HG02610 (cell line): ENCODE measurements at regions not wholly inside any gene's neighbourhood (a gene's known extent, or its start where the extent isn't known, plus 50 kb on each side); places are given as distances from the start of the nearest gene placed in this dataset.
A peak's percentile ranks its signal among the peaks of the same experiment; 100 is the strongest.

Source experiments
- ATAC-seq: cut with Tn5 transposase; IDR thresholded peaks from one replicate; pipeline ENCODE4 v1.9.1; 2021; ENCODE audit warnings: mild to moderate bottlenecking, moderate library complexity; ENCODE audit not compliant: unreplicated experiment

DNA sequence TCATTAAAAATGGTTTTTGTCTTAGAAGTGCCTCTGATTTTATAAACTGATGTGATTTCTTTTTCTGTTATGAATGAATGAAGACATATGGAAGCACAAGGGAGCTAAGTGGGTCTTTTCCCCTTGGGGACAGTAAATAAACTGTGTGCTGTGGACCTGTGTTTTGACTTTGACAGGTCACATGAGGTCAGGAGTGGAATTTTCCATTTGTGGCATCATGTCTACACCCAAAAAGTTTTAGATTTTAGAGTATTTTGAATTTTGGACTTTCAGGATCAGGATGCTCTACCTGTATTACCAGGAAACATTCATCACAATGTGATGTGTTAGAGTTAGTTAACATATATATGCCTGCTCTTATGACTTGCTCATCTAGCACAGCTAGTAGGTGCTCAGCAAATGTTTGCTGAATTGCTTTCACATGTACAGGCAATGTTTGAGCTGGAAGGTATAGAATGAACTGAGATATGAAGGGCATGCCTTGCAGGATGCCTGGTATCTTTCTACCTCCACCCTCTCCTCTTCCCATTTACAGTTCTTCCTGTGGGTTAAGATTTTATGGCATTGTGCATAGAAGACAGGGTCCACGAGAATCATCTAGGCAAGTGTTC is 73.2 kb upstream of the NR3C1 start:
- ATAC-seq, result no peak

DNA sequence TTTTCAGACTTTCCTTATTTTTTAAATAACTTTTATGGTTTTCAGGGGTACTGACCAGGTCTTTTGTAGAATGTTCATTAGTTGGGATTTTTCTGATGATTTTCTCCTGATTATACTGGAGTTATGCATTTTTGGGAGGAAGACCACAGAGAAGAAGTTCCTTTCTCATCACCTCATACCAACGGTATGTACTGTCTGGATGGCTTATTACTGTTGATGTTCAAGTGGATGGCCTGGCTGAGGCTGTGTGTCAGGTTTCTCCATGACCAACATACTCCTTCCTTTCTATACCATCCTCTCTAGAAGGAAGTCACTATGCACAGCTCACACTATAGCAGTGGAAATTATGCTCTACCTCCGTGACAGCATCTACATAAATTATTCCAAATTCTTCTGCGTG is 71.1 kb upstream of the NR3C1 start:
- no peak for ATAC-seq

DNA sequence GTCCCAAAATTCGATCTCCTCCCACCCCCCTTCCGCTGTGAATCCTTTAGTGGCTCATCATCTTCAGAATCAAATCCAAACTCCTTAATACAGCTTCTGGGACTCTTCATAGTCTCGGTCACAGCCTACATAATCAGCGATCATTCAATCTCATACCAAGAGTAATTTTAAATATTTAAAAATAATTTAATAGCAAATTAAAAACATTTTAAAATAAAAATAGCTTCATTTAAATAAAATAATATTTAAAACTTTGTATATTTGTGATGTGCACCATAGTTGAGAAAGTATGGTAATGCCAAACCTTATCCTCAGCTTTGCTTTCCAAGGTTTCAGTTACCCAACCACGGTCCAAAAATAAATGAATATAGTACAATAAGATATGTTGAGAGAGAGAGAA is 70.0 kb upstream of the NR3C1 start:
- ATAC-seq, result no peak

DNA sequence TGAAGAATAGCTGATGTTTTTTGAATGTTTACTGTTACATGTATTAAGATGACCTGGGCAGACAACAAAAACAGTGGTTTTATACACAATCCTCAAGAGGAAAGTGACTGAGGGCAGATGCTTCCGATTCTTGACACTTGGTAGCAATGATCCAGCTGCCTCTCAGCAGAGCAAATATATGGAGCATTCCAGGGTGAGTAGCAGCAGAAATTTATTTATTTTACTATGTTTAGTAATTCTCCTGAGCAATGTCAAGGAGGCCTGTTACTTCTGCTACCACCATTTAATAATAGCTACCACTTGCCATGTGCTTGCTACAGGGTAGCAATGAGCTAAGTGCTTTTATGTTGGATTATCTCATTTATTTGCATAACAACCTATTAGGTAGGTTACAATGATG is 69.1 kb upstream of the NR3C1 start:
- ATAC-seq, result no peak

DNA sequence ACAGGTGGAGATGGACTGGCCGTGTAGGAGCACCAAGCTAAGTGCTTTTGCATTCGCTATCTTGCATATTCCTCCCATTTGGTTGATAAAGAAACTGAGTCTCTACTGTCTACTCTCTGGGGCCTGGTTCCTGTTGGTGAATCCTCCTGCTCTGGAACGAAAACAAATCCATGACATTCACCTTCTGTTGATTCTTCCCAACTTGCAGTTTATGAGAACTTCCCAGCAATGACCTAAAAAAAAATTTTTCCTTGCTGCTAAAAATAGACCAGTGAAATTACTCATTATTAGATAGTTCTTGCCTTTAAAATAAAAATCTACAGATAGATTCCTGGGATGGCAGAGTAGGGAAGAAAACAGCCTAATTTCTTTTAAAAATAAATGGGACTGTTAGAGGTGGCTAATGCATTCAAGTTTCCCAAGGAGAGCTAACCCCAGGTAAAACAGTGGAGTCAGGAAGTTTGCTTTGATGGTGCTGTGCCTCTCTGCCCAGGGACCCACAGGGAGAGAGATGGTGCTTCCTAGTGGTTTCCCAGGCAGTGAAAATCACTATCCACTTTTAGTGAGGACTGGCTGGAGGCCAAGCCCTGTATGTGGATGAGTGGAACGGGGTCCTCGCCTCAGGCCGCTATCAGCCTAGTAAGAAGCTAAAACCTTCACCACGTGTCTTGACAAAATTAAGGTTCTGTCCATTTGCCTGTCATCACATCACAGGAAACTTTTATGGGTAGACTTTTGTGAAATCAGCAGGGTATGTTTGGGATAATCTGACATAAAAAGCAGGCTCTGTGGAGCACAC is 68.4 kb upstream of the NR3C1 start:
- ATAC-seq, result no peak

DNA sequence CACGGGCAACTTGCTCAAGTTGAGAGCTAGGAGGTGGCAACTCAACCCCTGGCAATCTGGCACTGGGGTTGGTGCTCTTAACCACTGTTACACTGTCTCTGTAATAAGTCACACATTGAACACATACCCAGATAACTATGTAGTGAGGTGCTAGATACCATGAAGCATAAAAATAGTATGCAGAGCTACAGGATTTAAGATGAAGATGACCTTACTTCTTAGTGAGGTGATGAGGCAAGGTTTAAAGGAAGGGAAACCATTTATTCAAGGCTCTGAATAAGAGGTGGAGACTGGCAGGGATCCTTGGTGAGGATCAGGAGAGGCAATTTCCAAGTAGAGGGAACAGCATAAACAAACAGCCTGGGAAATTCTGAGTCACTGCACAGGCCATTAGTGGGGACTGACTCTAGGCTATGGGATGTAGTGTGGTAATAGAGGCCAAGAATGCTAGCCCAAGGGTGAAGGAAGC is 67.6 kb upstream of the NR3C1 start:
- no peak for ATAC-seq

DNA sequence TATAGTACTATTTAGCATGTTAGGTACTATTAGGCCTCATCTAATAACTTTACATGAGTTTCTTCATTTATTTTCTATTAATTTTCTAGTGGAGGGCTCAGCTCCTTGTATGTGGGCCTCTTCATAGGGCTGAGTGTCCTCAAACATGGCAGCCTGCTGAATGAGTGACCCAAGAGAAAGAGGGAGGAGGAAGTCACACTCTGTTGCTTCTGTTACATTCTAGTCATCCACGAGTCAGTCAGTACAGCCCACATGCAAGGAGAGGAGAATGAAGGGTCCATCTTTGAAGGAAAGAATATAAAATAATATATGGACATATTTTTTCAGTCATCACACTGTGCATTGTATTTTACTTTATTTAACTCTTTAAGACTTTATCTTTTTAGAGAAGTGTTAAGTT is 66.6 kb upstream of the NR3C1 start:
- ATAC-seq, result no peak

DNA sequence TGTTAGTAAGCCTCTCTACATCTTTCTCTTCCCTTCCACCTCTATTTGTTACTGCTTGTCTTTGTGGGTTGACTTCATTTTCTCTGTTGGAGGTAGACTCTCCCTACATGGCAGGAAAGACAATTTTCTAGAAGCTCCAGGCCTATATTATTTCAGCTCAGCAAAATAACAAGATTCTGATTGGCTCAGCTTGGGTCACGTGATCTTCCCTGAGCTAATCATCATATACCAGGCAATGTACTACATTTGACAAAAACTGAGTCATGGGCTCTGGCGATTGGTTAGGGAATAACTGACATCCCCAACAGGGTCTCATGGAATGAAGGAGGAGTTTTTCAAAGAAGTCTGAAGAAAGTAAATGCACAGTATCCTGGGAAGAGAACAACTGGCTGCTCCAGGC is 65.6 kb upstream of the NR3C1 start:
- ATAC-seq, result no peak

DNA sequence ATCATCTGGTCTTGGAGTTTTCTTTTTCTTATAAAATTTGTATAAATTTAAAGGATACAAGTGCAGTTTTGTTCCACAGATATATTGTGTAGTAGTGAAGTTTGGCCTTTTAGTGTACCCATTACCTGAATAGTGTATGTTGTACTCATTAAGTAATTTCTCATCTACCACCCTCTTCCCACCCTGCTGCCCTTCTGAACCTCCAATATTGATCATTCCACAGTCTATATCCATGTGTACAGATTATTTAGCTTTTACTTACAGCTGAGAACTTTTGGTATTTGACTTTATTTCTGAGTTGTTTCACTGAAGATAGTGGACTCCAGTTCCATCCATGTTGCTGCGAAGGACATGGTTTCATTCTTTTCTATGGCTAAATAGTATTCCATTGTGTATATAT is 63.1 kb upstream of the NR3C1 start:
- ATAC-seq, result no peak

DNA sequence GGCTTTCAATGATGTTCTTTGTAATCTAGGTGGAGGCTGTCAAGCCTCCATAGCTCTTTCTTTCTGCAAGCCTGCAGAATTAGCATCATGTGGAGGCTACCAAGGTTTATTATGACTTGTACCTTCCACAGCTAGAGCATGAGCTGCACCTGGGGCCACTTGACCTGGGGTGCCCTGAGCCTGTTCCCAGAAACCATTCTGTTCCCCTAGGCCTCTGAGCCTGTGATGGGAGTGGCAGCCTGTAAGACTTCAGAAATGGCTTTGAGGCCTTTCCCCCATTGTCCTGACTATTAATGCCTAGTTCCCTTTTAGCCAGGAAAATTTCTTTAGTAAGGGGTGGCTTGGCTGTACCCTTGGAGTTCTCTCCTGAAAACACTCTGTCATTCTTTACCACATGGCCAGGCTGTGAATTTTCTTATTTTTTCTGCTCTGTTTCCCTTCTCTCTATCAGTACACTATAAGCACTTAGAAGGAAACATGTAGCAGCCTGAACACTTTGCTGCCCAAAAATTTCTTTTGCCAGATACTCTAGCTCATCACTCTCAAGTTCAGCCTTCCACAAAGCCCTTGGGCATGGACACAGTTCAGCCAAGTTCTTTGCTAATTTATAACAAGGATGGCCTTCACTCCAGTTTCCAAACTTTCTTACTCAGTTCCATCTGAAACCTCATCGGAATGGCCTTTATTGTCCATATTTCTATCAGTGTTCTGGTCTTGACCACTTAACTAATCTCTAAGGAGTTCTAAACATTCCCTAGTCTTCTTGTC is 61.4 kb upstream of the NR3C1 start:
- no peak for ATAC-seq

DNA sequence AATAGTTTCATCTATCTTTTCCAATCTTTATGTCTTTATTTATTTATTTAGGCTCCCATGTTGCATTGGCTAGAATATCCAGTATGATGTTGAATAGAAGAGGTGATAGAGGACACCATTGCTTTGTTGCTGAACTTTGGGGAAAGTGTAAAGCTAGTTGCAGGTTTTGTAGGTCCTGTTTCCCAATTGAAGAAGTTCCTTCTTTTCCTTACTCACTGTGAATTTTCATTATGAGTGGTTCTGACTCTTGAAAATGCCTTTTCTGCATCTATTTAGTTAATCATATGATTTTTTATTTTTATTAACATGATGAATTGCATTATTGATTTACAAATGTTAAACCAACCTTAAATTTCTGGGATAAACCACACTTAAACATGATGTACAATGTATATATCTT is 58.9 kb upstream of the NR3C1 start:
- ATAC-seq, result no peak

GRCh38 chr5:143459433-143459832 is 55.9 kb upstream of the NR3C1 start:
- ATAC-seq, result no peak

DNA sequence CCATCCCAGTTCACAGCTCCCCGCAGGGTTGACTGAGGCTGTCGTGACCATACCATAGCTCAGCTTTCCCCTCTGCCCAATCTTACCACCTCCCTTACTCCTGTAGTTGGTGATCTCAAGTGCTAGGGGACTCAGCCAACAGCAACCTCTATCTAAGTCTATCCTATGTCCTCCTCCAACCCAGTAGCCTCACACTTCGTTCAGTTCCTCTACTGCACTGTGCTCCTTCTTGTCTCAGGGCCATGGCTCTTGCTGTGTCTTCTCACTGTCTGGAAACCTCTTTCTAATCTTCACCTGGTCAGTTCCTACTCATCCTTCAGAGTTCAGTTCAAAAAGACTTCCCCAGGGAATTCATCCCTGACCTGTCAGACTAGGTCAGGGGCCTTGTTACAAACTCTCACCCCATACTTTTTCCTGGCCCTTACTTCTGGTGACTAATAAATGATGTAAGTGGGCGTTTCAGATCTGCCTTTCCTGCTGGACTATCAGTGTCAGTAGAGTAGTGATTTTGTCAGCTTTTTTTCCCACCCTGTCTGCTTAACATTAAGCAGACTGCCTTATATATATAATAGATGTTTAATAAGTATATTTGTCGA is 53.6 kb upstream of the NR3C1 start:
- ATAC-seq, result peak; percentile 39

DNA sequence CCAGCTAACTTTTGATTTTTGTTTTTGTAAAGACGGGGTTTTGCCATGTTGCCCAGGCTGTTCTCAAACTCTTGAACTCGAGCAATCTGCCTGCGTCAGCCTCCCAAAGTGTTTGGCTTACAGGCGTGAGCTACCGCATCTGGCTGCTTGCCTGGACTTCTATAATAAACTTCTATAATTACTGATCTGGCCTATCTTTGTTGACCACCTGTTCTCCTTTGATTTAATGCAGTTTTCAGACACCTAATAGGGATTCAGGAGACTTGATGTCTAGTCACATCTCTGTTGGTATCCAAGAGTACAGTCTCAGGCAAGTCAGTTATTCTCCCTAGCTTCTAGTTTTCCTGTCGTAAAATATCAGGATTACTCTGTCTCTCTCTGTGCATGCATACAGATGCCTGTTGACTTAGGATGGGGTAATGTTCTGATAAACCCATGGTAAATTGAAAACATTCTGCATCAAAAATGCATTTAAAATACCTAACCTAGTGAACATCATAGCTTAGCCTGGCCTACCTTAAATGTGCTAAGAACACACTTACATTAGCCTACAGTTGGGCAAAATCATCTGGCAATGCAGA is 51.5 kb upstream of the NR3C1 start:
- no peak for ATAC-seq

GRCh38 chr5:143453720-143454119 is 50.2 kb upstream of the NR3C1 start:
- no peak for ATAC-seq
